ENCODE measurements at regions not wholly inside any gene's neighbourhood (a gene's known extent, or its start where the extent isn't known, plus 50 kb on each side); places are given as distances from the start of the nearest gene placed in this dataset.

DNA sequence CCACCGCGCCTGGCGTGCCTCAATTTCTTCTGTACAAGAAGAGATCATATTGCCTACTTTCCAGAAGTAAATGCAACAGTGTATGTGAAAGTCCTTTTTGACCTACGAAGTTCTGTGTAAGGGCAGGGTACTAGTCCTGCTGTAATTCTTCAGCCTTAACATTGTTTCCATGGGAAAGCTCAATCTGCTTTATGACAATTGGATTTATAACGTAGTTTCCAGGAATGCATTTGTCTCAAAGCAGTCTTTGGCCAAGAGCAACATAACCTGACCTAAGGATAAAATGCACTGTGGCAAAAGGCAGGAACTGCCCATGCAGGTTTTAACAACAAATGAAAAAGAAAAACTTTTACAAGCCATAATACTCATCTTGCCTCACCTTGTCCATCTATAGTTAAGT is 108.1 kb upstream of the PODXL start:
- TF ChIP-seq, protein P1, sequence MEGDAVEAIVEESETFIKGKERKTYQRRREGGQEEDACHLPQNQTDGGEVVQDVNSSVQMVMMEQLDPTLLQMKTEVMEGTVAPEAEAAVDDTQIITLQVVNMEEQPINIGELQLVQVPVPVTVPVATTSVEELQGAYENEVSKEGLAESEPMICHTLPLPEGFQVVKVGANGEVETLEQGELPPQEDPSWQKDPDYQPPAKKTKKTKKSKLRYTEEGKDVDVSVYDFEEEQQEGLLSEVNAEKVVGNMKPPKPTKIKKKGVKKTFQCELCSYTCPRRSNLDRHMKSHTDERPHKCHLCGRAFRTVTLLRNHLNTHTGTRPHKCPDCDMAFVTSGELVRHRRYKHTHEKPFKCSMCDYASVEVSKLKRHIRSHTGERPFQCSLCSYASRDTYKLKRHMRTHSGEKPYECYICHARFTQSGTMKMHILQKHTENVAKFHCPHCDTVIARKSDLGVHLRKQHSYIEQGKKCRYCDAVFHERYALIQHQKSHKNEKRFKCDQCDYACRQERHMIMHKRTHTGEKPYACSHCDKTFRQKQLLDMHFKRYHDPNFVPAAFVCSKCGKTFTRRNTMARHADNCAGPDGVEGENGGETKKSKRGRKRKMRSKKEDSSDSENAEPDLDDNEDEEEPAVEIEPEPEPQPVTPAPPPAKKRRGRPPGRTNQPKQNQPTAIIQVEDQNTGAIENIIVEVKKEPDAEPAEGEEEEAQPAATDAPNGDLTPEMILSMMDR (IDR thresholded peaks at IDR 0.05), result no peak
- TF ChIP-seq EMX1 (CRISPR knock-in tag; IDR thresholded peaks at IDR 0.05) (no peak), SP1 (CRISPR knock-in tag; conservative IDR thresholded peaks at IDR 0.05) (no peak)
- TF ChIP-seq, protein P2, sequence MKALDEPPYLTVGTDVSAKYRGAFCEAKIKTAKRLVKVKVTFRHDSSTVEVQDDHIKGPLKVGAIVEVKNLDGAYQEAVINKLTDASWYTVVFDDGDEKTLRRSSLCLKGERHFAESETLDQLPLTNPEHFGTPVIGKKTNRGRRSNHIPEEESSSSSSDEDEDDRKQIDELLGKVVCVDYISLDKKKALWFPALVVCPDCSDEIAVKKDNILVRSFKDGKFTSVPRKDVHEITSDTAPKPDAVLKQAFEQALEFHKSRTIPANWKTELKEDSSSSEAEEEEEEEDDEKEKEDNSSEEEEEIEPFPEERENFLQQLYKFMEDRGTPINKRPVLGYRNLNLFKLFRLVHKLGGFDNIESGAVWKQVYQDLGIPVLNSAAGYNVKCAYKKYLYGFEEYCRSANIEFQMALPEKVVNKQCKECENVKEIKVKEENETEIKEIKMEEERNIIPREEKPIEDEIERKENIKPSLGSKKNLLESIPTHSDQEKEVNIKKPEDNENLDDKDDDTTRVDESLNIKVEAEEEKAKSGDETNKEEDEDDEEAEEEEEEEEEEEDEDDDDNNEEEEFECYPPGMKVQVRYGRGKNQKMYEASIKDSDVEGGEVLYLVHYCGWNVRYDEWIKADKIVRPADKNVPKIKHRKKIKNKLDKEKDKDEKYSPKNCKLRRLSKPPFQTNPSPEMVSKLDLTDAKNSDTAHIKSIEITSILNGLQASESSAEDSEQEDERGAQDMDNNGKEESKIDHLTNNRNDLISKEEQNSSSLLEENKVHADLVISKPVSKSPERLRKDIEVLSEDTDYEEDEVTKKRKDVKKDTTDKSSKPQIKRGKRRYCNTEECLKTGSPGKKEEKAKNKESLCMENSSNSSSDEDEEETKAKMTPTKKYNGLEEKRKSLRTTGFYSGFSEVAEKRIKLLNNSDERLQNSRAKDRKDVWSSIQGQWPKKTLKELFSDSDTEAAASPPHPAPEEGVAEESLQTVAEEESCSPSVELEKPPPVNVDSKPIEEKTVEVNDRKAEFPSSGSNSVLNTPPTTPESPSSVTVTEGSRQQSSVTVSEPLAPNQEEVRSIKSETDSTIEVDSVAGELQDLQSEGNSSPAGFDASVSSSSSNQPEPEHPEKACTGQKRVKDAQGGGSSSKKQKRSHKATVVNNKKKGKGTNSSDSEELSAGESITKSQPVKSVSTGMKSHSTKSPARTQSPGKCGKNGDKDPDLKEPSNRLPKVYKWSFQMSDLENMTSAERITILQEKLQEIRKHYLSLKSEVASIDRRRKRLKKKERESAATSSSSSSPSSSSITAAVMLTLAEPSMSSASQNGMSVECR (CRISPR knock-in tag; IDR thresholded peaks at IDR 0.05; ENCODE audit: borderline replicate concordance), result no peak
- TF ChIP-seq, protein P3, sequence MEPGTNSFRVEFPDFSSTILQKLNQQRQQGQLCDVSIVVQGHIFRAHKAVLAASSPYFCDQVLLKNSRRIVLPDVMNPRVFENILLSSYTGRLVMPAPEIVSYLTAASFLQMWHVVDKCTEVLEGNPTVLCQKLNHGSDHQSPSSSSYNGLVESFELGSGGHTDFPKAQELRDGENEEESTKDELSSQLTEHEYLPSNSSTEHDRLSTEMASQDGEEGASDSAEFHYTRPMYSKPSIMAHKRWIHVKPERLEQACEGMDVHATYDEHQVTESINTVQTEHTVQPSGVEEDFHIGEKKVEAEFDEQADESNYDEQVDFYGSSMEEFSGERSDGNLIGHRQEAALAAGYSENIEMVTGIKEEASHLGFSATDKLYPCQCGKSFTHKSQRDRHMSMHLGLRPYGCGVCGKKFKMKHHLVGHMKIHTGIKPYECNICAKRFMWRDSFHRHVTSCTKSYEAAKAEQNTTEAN (CRISPR knock-in tag; IDR thresholded peaks at IDR 0.05), result no peak
- TF ChIP-seq, protein P4, sequence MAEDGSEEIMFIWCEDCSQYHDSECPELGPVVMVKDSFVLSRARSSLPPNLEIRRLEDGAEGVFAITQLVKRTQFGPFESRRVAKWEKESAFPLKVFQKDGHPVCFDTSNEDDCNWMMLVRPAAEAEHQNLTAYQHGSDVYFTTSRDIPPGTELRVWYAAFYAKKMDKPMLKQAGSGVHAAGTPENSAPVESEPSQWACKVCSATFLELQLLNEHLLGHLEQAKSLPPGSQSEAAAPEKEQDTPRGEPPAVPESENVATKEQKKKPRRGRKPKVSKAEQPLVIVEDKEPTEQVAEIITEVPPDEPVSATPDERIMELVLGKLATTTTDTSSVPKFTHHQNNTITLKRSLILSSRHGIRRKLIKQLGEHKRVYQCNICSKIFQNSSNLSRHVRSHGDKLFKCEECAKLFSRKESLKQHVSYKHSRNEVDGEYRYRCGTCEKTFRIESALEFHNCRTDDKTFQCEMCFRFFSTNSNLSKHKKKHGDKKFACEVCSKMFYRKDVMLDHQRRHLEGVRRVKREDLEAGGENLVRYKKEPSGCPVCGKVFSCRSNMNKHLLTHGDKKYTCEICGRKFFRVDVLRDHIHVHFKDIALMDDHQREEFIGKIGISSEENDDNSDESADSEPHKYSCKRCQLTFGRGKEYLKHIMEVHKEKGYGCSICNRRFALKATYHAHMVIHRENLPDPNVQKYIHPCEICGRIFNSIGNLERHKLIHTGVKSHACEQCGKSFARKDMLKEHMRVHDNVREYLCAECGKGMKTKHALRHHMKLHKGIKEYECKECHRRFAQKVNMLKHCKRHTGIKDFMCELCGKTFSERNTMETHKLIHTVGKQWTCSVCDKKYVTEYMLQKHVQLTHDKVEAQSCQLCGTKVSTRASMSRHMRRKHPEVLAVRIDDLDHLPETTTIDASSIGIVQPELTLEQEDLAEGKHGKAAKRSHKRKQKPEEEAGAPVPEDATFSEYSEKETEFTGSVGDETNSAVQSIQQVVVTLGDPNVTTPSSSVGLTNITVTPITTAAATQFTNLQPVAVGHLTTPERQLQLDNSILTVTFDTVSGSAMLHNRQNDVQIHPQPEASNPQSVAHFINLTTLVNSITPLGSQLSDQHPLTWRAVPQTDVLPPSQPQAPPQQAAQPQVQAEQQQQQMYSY (CRISPR knock-in tag; IDR thresholded peaks at IDR 0.05), result no peak
